ENCODE measurements at regions not wholly inside any gene's neighbourhood (a gene's known extent, or its start where the extent isn't known, plus 50 kb on each side); places are given as distances from the start of the nearest gene placed in this dataset.
A peak's percentile ranks its signal among the peaks of the same experiment; 100 is the strongest.
"Not testable (repeated sequence)": the region's sequence is repeated elsewhere in the genome, so short reads cannot be mapped to it uniquely, and the experiment has no call there.

- no peak for DNase-seq (ENCODE audit: low spot score)
Measured at GRCh38 chr1:83509301-83509781, 489.6 kb downstream of the TTLL7 start.

- peak; percentile 20 for DNase-seq (ENCODE audit: low spot score)
Measured at GRCh38 chr1:83508485-83509151, 490.3 kb downstream of the TTLL7 start.

- DNase-seq (ENCODE audit: low spot score), result no peak
Measured at GRCh38 chr1:83505148-83505547, 493.8 kb downstream of the TTLL7 start.

GRCh38 chr1:83503153-83503552 is 495.8 kb downstream of the TTLL7 start:
- DNase-seq (ENCODE audit: low spot score), result no peak

- no peak for DNase-seq (ENCODE audit: low spot score)
Measured at GRCh38 chr1:83500987-83501591, 497.8 kb downstream of the TTLL7 start.

- no peak for DNase-seq (ENCODE audit: low spot score)
Measured at GRCh38 chr1:83500531-83500930, 498.4 kb downstream of the TTLL7 start.

- no peak for DNase-seq (ENCODE audit: low spot score)
Measured at GRCh38 chr1:83499998-83500397, 498.9 kb downstream of the TTLL7 start.

GRCh38 chr1:83497563-83497962 is 501.4 kb downstream of the TTLL7 start:
- DNase-seq (ENCODE audit: low spot score), result peak; percentile 11

GRCh38 chr1:83495560-83495959 is 503.4 kb downstream of the TTLL7 start:
- DNase-seq (ENCODE audit: low spot score), result no peak

- DNase-seq (ENCODE audit: low spot score), result no peak
Measured at GRCh38 chr1:83493633-83494032, 505.3 kb downstream of the TTLL7 start.

GRCh38 chr1:83491930-83492329 is 507.0 kb downstream of the TTLL7 start:
- no peak for DNase-seq (ENCODE audit: low spot score)

- no peak for DNase-seq (ENCODE audit: low spot score)
Measured at GRCh38 chr1:83490988-83491387, 507.9 kb downstream of the TTLL7 start.

GRCh38 chr1:83488105-83488504 is 510.8 kb downstream of the TTLL7 start:
- DNase-seq (ENCODE audit: low spot score), result not testable (repeated sequence)

- DNase-seq (ENCODE audit: low spot score), result not testable (repeated sequence)
Measured at GRCh38 chr1:83487460-83487859, 511.5 kb downstream of the TTLL7 start.

GRCh38 chr1:83485314-83486019 is 513.5 kb downstream of the TTLL7 start:
- DNase-seq (ENCODE audit: low spot score), result not testable (repeated sequence)

GRCh38 chr1:83481284-83481683 is 517.6 kb downstream of the TTLL7 start:
- DNase-seq (ENCODE audit: low spot score), result not testable (repeated sequence)

GRCh38 chr1:83479591-83480239 is 519.2 kb downstream of the TTLL7 start:
- not testable (repeated sequence) for DNase-seq (ENCODE audit: low spot score)

GRCh38 chr1:83478127-83478526 is 520.8 kb downstream of the TTLL7 start:
- not testable (repeated sequence) for DNase-seq (ENCODE audit: low spot score)

- not testable (repeated sequence) for DNase-seq (ENCODE audit: low spot score)
Measured at GRCh38 chr1:83476518-83476917, 522.4 kb downstream of the TTLL7 start.

GRCh38 chr1:83474946-83475345 is 524.0 kb downstream of the TTLL7 start:
- DNase-seq (ENCODE audit: low spot score), result not testable (repeated sequence)

- not testable (repeated sequence) for DNase-seq (ENCODE audit: low spot score)
Measured at GRCh38 chr1:83473986-83474385, 524.9 kb downstream of the TTLL7 start.

GRCh38 chr1:83472066-83472465 is 526.9 kb downstream of the TTLL7 start:
- not testable (repeated sequence) for DNase-seq (ENCODE audit: low spot score)
